ENCODE measurements at regions not wholly inside any gene's neighbourhood (a gene's known extent, or its start where the extent isn't known, plus 50 kb on each side); places are given as distances from the start of the nearest gene placed in this dataset.
A peak's percentile ranks its signal among the peaks of the same experiment; 100 is the strongest.

GRCh38 chr4:181755846-181756245, 487.4 kb upstream of the TENM3 start:
- no peak overlapping the region for H3K14ac ChIP-seq (ENCODE audit: low read length)
- H4K91ac ChIP-seq (ENCODE audit: low read depth, low read length, poor library complexity) = no peak overlapping the region
- no peak overlapping the region for H2BK5ac ChIP-seq (ENCODE audit: low read length)
- no peak overlapping the region for H2AK5ac ChIP-seq (ENCODE audit: low read depth, low read length)
- peaks cover 17 to 25% of the 10 kb centered on the region in 2 donors for H3K4me1 ChIP-seq (ENCODE audit: control insufficient read depth in 2 of 2, insufficient read depth in 1 of 2, low read depth in 1 of 2, low read length in 2 of 2)
- WGBS, 2 donors (ENCODE audit: extremely low coverage in 2 of 2, insufficient read length in 2 of 2, insufficient replicate concordance in 1 of 2) = no CpG with 5 or more reads among the region's 5 CpGs
- no peaks in the 10 kb centered on the region for H3K36me3 ChIP-seq (replicated peaks in 1 of 2; ENCODE audit: control insufficient read depth in 2 of 2, insufficient read depth in 2 of 2, low read length in 2 of 2)
- H3K4me2 ChIP-seq (ENCODE audit: insufficient read depth, low read length, poor library complexity, severe bottlenecking) = no peak overlapping the region
- no peaks in the 10 kb centered on the region for H3K79me1 ChIP-seq (ENCODE audit: low read depth, low read length)
- no peak overlapping the region for H2AFZ ChIP-seq (ENCODE audit: low read length)
- H3K27ac ChIP-seq (replicated peaks; ENCODE audit: low read length) = no peak overlapping the region
- no peaks in the 10 kb centered on the region for H3K9me3 ChIP-seq (replicated peaks in 1 of 2; ENCODE audit: control insufficient read depth in 2 of 2, insufficient read depth in 1 of 2, low read depth in 1 of 2, low read length in 2 of 2)
- no peak overlapping the region for H3K9ac ChIP-seq (ENCODE audit: low read depth, low read length, poor library complexity)
- H3K4ac ChIP-seq (ENCODE audit: low read length) = no peak overlapping the region
- no peak overlapping the region for H3K23ac ChIP-seq (ENCODE audit: low read depth, low read length, poor library complexity)
- no peak overlapping the region for H3K18ac ChIP-seq (ENCODE audit: low read length)
- no peaks in the 10 kb centered on the region for H3K27me3 ChIP-seq (ENCODE audit: control insufficient read depth in 3 of 3, insufficient read depth in 3 of 3, low read depth in 1 of 3, low read length in 3 of 3)
- no peak overlapping the region for H3K4me3 ChIP-seq (ENCODE audit: low read length in 2 of 2)
- H4K8ac ChIP-seq (ENCODE audit: low read depth, low read length) = no peak overlapping the region
- DNase-seq (ENCODE audit: low spot score) = no peak
- H2BK12ac ChIP-seq (ENCODE audit: low read length) = no peak overlapping the region
- H2BK120ac ChIP-seq (ENCODE audit: low read depth, low read length) = no peak overlapping the region
- H2BK15ac ChIP-seq (ENCODE audit: low read length) = no peak overlapping the region

- no peak overlapping the region for H2BK15ac ChIP-seq (ENCODE audit: low read length)
- H3K18ac ChIP-seq (ENCODE audit: low read length) = no peak overlapping the region
- no peak for DNase-seq (ENCODE audit: low spot score)
- H3K4me3 ChIP-seq (ENCODE audit: low read length in 2 of 2) = peak overlapping the region in 1 of 2 donors; percentile 17
- H3K4me1 ChIP-seq (ENCODE audit: control insufficient read depth in 2 of 2, insufficient read depth in 1 of 2, low read depth in 1 of 2, low read length in 2 of 2) = peaks cover 17 to 25% of the 10 kb centered on the region in 2 donors
- no peak overlapping the region for H3K9ac ChIP-seq (ENCODE audit: low read depth, low read length, poor library complexity)
- no peak overlapping the region for H4K8ac ChIP-seq (ENCODE audit: low read depth, low read length)
- WGBS, 2 donors (ENCODE audit: extremely low coverage in 2 of 2, insufficient read length in 2 of 2, insufficient replicate concordance in 1 of 2) = no CpG with 5 or more reads among the region's 5 CpGs
- H3K4me2 ChIP-seq (ENCODE audit: insufficient read depth, low read length, poor library complexity, severe bottlenecking) = no peak overlapping the region
- H3K27me3 ChIP-seq (ENCODE audit: control insufficient read depth in 3 of 3, insufficient read depth in 3 of 3, low read depth in 1 of 3, low read length in 3 of 3) = no peaks in the 10 kb centered on the region
- H3K36me3 ChIP-seq (replicated peaks in 1 of 2; ENCODE audit: control insufficient read depth in 2 of 2, insufficient read depth in 2 of 2, low read length in 2 of 2) = no peaks in the 10 kb centered on the region
- H2AFZ ChIP-seq (ENCODE audit: low read length) = no peak overlapping the region
- no peak overlapping the region for H3K27ac ChIP-seq (replicated peaks; ENCODE audit: low read length)
- no peak overlapping the region for H4K91ac ChIP-seq (ENCODE audit: low read depth, low read length, poor library complexity)
- H3K9me3 ChIP-seq (replicated peaks in 1 of 2; ENCODE audit: control insufficient read depth in 2 of 2, insufficient read depth in 1 of 2, low read depth in 1 of 2, low read length in 2 of 2) = no peaks in the 10 kb centered on the region
- no peaks in the 10 kb centered on the region for H3K79me1 ChIP-seq (ENCODE audit: low read depth, low read length)
- no peak overlapping the region for H3K4ac ChIP-seq (ENCODE audit: low read length)
- H2BK120ac ChIP-seq (ENCODE audit: low read depth, low read length) = no peak overlapping the region
- H2BK5ac ChIP-seq (ENCODE audit: low read length) = no peak overlapping the region
- H2BK12ac ChIP-seq (ENCODE audit: low read length) = no peak overlapping the region
- H2AK5ac ChIP-seq (ENCODE audit: low read depth, low read length) = no peak overlapping the region
- no peak overlapping the region for H3K14ac ChIP-seq (ENCODE audit: low read length)
- no peak overlapping the region for H3K23ac ChIP-seq (ENCODE audit: low read depth, low read length, poor library complexity)
Measured at GRCh38 chr4:181756451-181757095, 486.6 kb upstream of the TENM3 start.

- WGBS, 2 donors (ENCODE audit: extremely low coverage in 2 of 2, insufficient read length in 2 of 2, insufficient replicate concordance in 1 of 2) = no CpG with 5 or more reads among the region's 3 CpGs
Measured at GRCh38 chr4:181757098-181757497, 486.1 kb upstream of the TENM3 start.

GRCh38 chr4:181757910-181758660, 485.1 kb upstream of the TENM3 start:
- Histone ChIP-seq H3K27me3 (ENCODE audit: control insufficient read depth in 3 of 3, insufficient read depth in 3 of 3, low read depth in 1 of 3, low read length in 3 of 3) (no peaks in the 10 kb centered on the region), H2BK120ac (ENCODE audit: low read depth, low read length) (no peak overlapping the region), H3K23ac (ENCODE audit: low read depth, low read length, poor library complexity) (no peak overlapping the region)

More at GRCh38 chr4:181757098-181757497, 486.1 kb upstream of the TENM3 start:
- DNase-seq (ENCODE audit: low spot score) = no peak
- Histone ChIP-seq H3K9me3 (replicated peaks in 1 of 2; ENCODE audit: control insufficient read depth in 2 of 2, insufficient read depth in 1 of 2, low read depth in 1 of 2, low read length in 2 of 2) (no peaks in the 10 kb centered on the region), H3K36me3 (replicated peaks in 1 of 2; ENCODE audit: control insufficient read depth in 2 of 2, insufficient read depth in 2 of 2, low read length in 2 of 2) (no peaks in the 10 kb centered on the region), H3K18ac (ENCODE audit: low read length) (no peak overlapping the region), H3K4me2 (ENCODE audit: insufficient read depth, low read length, poor library complexity, severe bottlenecking) (no peak overlapping the region), H2AK5ac (ENCODE audit: low read depth, low read length) (no peak overlapping the region), H2BK15ac (ENCODE audit: low read length) (no peak overlapping the region), H2AFZ (ENCODE audit: low read length) (no peak overlapping the region), H3K9ac (ENCODE audit: low read depth, low read length, poor library complexity) (no peak overlapping the region), H2BK120ac (ENCODE audit: low read depth, low read length) (no peak overlapping the region), H3K4me1 (ENCODE audit: control insufficient read depth in 2 of 2, insufficient read depth in 1 of 2, low read depth in 1 of 2, low read length in 2 of 2) (peaks cover 17 to 25% of the 10 kb centered on the region in 2 donors), H4K8ac (ENCODE audit: low read depth, low read length) (no peak overlapping the region), H3K4ac (ENCODE audit: low read length) (no peak overlapping the region), H3K4me3 (ENCODE audit: low read length in 2 of 2) (no peak overlapping the region), H2BK5ac (ENCODE audit: low read length) (no peak overlapping the region), H4K91ac (ENCODE audit: low read depth, low read length, poor library complexity) (no peak overlapping the region), H3K14ac (ENCODE audit: low read length) (no peak overlapping the region), H3K27me3 (ENCODE audit: control insufficient read depth in 3 of 3, insufficient read depth in 3 of 3, low read depth in 1 of 3, low read length in 3 of 3) (no peaks in the 10 kb centered on the region), H3K27ac (replicated peaks; ENCODE audit: low read length) (no peak overlapping the region), H3K79me1 (ENCODE audit: low read depth, low read length) (no peaks in the 10 kb centered on the region), H2BK12ac (ENCODE audit: low read length) (no peak overlapping the region), H3K23ac (ENCODE audit: low read depth, low read length, poor library complexity) (no peak overlapping the region)

More at GRCh38 chr4:181757910-181758660, 485.1 kb upstream of the TENM3 start:
- no peak overlapping the region for H2BK12ac ChIP-seq (ENCODE audit: low read length)
- no peaks in the 10 kb centered on the region for H3K9me3 ChIP-seq (replicated peaks in 1 of 2; ENCODE audit: control insufficient read depth in 2 of 2, insufficient read depth in 1 of 2, low read depth in 1 of 2, low read length in 2 of 2)
- H2AK5ac ChIP-seq (ENCODE audit: low read depth, low read length) = no peak overlapping the region
- no peak overlapping the region for H3K4me3 ChIP-seq (ENCODE audit: low read length in 2 of 2)
- peaks cover 17 to 25% of the 10 kb centered on the region in 2 donors for H3K4me1 ChIP-seq (ENCODE audit: control insufficient read depth in 2 of 2, insufficient read depth in 1 of 2, low read depth in 1 of 2, low read length in 2 of 2)
- no peak overlapping the region for H3K14ac ChIP-seq (ENCODE audit: low read length)
- no peak overlapping the region for H2BK15ac ChIP-seq (ENCODE audit: low read length)
- H3K4ac ChIP-seq (ENCODE audit: low read length) = no peak overlapping the region
- H4K91ac ChIP-seq (ENCODE audit: low read depth, low read length, poor library complexity) = no peak overlapping the region
- WGBS, 2 donors (ENCODE audit: extremely low coverage in 2 of 2, insufficient read length in 2 of 2, insufficient replicate concordance in 1 of 2) = no CpG with 5 or more reads among the region's 8 CpGs
- H4K8ac ChIP-seq (ENCODE audit: low read depth, low read length) = no peak overlapping the region
- H3K27ac ChIP-seq (replicated peaks; ENCODE audit: low read length) = no peak overlapping the region
- no peak overlapping the region for H3K4me2 ChIP-seq (ENCODE audit: insufficient read depth, low read length, poor library complexity, severe bottlenecking)
- H2AFZ ChIP-seq (ENCODE audit: low read length) = peak overlapping the region; percentile 0
- H3K18ac ChIP-seq (ENCODE audit: low read length) = no peak overlapping the region
- no peak for DNase-seq (ENCODE audit: low spot score)
- no peak overlapping the region for H3K9ac ChIP-seq (ENCODE audit: low read depth, low read length, poor library complexity)
- H3K36me3 ChIP-seq (replicated peaks in 1 of 2; ENCODE audit: control insufficient read depth in 2 of 2, insufficient read depth in 2 of 2, low read length in 2 of 2) = no peaks in the 10 kb centered on the region
- no peak overlapping the region for H2BK5ac ChIP-seq (ENCODE audit: low read length)
- H3K79me1 ChIP-seq (ENCODE audit: low read depth, low read length) = no peaks in the 10 kb centered on the region

Data from neuronal stem cell (in vitro differentiated cells).